ENCODE measurements at regions not wholly inside any gene's neighbourhood (a gene's known extent, or its start where the extent isn't known, plus 50 kb on each side); places are given as distances from the start of the nearest gene placed in this dataset.
"Not testable (repeated sequence)": the region's sequence is repeated elsewhere in the genome, so short reads cannot be mapped to it uniquely, and the experiment has no call there.

DNA sequence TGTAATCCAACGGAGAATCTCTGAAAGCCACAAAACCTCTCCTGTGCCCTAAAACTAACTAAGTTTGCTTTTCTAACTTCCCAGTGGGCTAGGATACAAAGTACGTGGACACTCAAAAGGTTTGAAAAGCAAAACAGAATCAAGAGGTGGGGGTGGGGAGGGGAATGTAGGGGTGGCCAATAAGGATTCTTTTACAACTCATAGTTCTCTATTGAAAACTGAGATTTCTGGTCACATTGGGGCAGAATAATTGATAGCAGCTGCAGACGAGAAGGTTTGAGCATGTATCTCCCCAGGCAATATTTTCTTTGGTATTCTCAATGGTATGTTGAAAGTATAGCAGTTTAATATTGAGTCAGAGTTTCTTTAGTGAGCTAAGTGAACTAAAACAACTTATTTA, 376.7 kb upstream of the CITED2 start:
- DNase-seq = no peak

DNA sequence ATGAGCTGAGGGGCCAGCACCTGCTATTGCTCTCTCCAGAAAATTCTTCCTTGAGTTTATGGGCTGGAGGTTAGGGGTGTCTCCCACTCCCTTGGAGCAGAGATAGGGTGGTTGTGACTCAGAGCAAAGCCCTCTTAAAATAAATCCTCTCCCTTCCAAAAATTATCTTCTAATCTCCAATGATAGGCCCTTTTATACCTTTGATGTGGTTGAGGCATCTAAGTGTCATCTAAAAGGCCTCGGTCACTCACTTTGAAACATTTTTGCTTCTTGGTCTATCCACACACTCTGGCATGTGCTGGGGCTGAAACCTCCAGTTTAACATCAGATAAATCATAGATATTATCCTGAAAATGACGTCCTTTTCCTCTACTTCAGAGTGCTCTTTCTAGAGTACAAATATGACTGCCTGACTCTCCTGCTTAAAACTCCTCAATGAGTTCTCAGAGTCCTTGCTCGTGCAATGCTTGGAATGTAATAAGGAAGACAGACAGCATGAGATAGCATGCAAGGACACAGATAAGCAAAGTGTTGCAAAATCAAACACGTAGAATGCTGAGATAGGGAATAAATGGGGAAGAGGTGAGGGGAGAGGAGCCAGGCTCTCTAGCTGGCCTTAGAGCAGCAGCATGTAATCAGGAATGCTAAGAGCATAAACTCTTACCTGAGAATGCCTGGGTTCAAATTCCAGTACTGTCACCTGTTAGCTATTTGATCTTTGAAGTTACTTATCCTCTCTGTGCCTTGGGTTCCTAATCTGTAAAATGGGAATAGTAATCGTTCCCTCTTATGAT, 374.1 kb upstream of the CITED2 start:
- no peak for DNase-seq

DNA sequence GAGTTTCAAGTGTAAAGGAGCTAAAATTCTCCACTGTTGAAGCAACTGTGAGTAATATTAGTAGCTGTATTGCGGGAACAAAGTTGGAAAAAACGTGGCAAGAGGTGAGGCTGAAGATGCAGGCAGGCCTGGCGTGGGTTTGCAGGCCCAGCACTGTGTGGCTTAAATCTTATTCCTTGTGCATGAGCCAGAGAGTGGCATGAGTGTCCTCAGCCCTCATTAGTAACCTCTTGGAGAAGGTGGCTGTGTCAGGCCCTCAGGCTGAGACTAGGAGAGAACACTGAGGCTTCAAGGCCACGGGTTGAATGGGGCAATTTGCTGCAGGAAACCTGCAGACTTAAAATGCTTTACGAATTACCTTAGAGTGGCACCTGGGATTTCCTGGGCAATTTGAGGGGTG, 372.7 kb upstream of the CITED2 start:
- DNase-seq = no peak

DNA sequence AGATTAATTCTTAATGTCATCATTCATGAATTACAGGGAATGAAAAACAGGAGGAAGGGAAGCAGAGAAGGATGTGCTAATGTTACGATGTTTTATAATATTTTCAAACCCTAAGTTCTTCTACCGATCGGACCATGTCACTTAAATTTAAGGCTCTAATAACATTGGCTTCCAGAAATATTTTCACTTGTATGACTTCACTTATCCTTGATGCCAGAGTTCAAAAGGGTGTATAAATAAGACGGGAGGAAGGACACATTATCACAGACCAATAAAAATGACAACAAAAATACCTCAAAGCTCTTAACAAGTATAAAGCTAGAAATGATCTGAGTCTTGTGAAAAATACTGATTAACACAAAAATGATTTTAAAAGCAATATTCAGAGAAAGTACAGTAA, 370.4 kb upstream of the CITED2 start:
- DNase-seq = no peak

DNA sequence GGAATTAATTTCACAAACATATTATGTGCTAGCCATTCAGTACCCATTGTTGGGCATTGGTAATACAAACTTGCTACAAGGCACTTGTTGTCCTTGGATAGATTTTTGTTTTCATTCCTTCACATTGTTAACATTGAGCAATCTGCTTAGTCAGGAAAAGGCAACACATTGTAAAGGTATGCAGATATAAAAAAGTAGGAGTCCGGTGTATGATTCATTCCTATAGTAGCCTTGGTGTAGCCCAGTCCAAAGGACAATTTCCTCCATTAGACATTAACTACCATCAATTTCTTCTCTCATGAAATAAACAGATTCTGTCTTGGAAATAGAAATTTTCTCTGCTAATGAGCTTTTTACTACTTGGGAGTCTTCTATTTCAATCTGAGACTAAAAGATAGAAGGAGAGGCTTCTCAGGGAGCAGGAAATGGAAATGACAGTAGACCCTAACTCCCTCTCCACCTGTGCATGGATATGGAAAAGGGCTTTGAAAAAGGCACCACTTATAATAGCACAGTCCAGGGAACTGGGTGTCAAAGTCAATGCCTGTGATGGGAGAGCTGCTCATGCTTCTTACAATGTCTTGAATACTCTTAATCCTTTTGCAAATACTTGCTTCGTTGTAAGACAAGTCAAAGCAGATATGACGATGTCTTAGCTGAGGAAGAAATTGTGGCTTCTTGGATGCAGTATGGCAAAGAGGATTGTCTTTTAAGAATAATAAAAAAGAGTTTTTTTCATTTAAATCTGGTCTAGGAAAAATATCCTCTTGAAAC, 369.4 kb upstream of the CITED2 start:
- DNase-seq = no peak

DNA sequence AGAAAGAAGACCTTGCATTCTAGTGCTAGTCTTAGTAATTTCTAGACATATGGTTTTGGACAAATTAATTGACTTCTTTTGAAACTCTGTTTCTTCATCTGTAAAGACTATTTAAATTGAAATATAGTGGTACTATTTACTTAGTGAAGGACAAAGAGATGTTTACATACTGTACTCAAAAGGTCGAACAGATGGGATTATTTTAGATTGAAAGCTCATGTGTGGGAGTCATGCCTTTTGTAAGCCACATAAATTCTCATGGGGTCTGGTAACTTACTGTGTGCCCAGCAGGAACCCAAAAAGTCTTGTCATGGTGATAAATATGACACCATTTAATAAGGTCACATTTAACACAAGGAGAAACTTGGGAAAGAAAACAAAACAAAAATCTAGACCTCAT, 368.2 kb upstream of the CITED2 start:
- no peak for DNase-seq

DNA sequence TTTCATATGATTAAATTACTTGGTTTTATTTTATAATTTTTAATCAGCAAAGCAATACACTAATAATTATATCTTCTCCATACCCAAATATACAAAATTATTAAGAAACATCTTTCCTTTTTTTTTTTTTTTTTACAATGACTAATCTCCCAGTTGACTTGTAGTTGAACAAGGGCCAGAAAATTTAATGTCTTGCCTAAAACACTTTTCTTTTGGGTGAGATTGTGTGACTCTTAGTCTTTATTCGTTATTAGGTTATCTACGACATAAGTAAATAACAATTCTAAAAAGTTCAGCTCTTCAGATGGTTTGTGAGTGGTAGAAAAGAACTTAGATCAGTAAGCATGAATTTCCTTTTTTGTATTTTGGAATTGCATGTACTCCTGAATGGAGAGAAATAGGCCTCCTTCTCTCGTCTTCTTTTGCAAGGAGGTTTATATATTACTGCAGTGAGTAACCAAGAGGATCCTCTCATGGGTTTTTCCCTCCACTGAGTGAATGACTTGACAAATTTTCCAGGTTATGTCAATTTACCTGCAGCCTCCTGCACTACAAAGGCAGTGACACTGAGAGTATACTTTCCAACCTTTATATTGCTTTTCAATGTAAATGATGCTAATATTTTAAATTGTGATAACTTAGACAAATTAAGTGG, 364.5 kb upstream of the CITED2 start:
- DNase-seq = no peak

DNA sequence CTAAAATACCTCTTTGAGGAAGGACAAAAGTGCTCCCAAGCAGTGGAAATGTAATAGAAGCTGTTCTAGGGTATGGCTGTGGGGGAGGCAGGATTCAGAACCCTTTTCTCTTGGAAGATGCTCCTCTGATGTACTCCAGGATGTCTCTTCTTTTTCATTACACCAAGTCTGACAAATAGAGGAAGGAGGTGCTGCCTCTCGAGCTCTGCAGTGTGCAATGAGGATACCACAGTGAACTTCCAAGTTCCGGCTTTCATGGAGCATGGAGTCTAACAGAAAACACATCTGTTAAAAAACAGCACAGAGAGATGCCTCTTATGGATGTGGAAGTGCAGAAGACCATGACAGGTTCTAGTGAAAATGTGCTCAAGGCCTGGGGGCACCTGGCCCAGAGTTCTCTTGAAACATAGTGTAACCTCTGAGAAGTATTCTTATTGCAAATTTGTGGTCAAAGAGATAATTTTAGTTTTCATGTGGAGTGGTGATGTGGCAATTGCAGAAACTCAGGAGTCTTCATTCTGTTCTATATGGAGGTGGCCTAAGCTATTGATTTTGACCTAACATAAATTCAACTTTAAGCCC, 362.0 kb upstream of the CITED2 start:
- DNase-seq = no peak

DNA sequence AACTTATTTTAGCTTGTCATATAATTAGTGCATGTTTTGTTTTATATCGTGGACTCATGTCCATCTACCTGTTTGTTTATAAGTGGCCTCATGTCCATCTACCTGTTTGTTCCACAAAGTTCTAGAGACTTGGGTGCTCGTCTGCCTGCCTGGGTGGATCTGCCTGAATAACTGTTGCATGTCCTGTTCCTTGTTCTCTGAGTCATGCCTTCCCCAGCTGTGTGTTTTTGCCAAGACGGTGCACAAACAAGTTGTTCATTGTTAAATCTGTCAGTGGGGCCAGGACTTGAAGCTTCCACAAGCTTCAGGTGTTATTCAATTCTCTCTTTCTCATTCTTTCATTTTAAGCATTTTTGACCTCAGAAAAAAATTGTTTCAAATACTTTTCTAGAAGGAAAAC, 358.0 kb upstream of the CITED2 start:
- DNase-seq = no peak

DNA sequence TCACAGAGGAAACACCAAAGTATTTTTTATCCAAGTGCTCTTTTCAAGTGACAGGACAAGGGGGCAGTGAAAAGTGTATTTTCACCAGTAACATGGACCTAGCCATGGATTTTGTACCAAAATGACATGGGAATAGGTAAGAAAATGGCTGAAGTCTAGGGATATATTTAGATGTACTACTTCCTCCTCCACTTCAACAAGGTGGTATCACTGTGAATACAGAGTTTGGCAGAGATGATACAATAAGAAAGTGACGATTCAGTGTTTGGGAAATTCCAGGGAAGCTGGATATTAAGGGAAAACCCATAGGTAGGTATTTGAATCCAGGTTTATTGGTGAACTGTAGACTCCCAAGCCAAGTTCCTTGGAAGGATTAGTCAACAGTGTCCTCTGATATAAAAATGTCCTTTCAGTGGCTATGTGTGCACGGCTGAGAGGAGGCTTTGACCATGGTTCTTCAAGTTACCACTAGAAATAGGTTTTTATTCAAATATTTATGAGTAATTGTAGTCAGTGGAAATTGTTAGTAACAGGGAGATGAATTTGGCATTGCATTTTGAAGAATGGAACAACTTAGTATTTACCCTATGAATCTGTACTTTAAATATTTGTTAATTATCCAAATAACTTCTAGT, 356.0 kb upstream of the CITED2 start:
- DNase-seq = no peak

DNA sequence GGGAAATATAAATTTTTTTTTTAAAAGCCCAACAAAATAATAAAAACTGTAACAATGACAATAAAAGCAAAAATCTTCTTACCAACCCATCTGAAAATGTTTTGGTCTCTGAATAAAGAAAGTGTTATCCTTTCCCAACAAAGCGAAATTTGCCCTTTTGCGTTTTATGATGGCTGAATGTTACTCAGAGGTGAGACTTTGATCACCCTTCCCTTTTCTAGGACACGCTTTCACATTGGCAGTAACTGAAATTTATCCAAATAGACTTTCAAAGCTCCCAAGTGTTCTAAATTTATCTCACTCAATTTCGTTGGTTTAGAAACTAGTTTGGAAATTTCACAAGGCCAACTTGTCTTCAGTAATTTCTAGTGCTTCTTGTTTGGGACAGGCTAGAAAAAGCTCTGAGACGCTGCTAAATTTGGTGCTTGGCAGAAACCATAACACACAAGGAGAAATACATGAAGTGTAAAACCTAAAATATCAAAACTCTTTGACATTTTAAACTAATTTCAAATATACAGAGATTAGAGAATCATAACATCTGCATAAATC, 354.5 kb upstream of the CITED2 start:
- DNase-seq = no peak

DNA sequence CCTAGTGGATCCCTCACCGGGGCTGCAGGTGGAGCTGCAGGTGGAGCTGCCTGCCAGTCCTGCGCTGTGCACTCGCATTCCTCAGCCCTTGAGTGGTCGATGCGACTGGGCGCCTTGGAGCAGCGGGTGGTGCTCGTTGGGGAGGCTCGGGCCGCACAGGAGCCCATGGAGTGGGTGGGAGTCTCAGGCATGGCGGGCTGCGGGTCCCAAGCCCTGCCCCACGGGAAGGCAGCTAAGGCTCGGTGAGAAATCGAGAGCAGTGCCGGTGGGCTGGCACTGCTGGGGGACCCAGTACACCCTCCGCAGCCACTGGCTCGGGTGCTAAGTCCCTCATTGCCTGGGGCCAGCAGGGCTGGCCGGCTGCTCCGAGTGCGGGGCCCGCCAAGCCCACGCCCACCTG, 351.8 kb upstream of the CITED2 start:
- DNase-seq = not testable (repeated sequence)

DNA sequence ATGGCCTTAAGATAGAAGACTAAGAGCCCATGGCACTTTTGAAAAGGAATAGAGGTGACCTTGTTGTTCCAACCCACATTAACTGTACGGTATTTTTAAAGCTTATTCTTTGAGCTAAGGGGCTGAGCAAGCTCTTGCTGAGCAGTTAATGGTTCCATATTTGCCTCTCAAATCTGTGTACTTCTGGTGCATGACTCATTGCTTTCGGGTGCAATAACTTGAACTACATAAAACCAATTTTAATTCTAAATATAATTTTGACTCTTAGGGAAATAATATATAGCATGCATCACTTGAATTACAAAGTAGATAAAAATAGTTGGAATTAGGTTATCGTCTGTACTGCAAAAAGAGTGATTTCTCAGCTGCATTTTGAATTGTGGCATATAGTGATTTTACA, 348.1 kb upstream of the CITED2 start:
- DNase-seq = no peak

DNA sequence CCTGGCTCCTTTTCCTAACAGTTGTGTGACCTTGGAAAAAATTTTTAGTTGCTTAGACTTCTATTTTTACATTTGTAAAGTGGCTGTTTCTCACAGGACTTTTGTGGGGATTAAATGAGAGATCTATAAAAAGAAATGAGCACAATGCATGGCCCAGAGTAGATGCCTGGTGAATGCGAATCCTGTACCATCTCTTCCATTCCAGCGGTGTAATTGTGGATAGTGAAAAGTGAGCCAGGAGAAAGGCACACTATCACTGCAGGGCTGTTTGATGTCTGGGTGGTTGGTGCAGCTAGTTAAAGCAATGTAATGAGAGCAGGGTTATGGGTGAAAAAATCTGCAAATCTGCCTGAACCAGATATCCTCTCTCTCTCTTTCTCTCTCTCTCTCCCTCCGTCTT, 347.5 kb upstream of the CITED2 start:
- DNase-seq = no peak

DNA sequence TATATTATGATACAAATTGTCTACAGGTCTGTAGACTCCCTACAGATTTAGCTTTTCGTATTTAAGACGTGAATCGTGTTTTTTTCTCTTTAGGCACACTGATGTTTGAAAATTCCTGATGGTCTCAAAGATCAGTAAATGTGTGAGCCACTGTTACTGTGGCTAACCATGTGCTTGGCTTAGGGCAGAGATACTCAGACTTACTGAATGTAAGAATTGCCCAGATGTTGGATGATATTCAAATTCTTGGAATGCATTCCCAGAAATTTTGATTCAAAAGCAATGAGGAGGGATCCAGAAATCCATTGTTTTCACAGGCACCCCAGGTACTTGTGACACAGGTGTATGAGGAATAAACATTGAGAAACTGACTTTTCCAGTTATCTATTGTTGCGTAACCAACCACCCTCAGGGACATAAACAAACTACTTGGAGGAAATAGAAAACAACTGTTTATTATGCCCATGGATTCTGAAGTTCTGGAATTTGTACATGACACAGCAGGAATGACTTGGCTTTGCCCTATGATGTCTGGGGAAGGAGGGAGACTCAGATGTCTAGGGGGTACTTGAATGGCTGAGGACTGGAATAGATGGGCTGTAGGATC, 339.6 kb upstream of the CITED2 start:
- DNase-seq = no peak

DNA sequence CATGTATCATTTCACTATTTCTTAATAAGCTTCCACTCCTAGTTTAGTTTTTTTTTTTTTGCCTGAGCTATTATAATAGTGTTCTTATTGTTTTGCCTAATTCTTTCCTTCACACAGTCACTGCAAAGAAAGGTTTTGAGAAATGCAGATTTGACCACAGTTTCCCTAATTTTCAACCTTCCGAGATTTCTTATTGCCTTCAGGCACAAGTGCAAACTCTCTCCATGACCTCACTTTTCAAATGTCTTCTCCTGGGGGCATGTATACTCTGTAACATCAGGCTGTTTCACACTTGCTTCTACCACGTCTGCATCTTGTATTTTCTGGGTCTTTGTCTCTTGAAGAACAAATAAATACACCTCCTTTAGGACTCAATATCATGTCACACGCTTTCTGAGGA, 339.0 kb upstream of the CITED2 start:
- DNase-seq = no peak

DNA sequence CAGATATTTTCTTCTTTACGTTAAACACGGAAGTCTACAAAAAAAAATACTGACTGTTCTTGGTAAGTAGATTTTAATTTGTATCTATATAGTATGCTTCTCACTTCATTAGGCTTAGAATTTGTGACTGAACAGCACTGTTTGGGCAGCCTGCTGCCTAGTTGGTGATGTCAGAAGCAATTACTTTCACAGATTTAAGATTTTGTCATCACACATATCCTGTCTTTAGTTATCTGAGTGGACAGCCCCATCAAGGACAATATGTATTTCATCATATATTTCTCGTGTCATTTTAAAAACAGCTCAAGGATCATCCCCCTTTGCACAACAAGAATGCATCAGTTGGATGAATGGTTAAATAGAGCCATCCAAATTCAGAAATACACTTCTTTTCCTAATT, 338.4 kb upstream of the CITED2 start:
- no peak for DNase-seq

DNA sequence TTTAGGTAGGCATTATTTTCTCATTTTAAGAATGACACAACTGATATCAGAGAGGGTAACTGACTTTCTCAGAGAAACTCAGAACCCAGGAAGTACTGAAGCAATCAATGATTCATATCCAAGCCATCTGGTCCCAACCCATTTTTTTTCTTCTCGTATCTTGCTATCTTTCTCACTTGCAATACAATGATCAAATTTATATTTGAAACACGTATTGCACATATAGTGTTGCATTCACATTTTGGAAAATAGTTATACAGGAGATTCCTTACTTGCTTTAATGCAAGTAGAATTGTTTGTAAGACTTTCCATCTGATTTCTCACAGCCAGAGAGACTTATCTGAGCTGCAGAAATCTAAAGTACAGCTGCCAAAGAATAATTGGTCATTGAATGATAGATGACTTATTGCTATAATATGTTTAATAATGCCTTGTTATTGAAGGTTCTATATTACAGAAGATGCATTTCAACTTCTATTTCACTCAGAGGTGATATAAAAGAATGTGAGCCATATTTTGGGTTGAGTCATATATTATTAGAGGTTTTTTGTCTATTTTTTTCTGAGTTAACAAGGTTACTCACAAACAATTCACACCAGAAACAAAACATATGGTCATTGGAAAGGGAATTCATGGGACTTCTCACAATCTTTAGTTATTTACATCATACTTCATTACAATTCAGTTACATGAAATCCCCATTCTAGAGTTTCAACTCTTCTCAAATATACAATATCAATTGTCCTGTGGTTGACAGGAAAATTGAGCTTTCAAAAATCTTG, 337.5 kb upstream of the CITED2 start:
- no peak for DNase-seq

DNA sequence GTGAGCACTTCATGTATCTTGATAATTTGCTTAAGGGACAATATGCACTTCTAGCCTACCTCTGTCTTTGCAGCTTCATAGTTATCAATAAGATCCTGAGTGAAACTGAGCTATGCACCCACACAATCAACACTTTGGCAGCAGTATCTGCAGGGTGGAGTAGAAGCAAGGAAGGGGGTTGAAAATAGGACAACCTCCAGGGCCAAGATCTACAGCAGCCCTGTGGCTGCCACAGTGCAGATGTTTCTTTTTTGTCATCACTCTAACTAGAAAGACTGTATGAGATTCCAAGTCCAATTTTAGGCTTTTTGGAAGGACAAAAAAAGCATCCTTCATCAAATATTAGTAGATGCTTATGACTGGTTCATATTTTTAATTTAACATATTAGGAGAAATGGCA, 336.1 kb upstream of the CITED2 start:
- no peak for DNase-seq

DNA sequence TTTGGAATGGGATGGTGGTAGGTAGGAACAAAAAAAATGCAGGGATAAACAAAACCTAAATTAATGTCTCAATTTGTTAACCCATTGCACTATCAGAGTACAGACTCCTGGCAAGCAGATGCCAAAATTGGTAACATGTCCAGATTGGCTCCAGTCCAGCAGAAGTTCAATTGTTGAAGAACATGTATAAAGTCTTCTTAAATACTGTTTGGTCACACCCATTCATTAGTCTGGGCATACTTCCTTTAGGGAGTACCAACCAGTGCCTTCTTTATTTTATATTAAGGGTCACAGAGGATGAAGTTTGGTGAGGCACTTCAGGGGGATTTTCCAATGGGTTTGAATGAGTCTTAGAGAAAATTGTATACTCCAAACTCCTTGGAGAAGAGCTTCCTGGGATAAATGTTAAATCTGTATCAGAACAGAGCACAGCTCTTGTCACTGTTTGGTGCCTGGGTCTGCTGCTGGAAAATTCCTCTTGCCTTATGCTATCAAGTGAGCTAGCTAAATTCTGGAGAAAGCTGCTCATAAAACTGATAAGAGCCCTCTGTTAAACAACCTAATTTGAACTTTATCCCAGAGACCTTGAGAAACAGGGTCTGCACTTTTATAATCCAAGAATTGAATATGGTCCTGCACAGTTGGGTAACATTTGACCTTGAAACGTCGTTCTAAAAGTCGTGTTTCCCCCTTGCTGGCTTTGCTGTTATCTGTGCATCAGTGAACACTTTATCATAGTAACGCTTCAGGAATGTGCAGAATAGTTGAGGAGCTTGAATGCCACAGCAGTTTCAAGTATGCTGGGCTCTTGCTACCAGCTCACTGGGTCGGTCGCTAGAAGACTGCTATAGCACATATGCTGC, 334.1 kb upstream of the CITED2 start:
- no peak for DNase-seq

DNA sequence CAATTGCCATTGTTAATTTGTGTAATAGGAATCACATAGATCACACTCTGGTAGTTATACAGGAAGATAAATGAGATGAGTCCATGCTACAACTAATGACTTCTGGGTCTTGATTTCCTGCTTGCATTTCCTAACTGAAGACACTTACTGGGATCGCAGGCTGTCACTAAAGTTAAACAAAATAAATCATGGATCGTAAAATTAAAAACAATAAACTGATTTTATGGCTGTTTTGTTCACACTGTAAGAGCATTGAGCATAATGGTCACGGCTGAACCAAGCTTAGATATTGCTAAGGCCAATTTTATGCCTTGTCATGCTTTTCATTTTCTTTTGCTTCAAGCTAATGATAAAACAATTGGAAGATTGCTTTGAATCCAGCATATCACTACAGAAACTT, 332.5 kb upstream of the CITED2 start:
- no peak for DNase-seq
